ENCODE measurements at regions not wholly inside any gene's neighbourhood (a gene's known extent, or its start where the extent isn't known, plus 50 kb on each side); places are given as distances from the start of the nearest gene placed in this dataset.

- TF ChIP-seq POU2F2 (IDR thresholded peaks at IDR 0.05; ENCODE audit: low read depth, low read length) = no peak
- TF ChIP-seq POLR2AphosphoS5 (IDR thresholded peaks at IDR 0.05; ENCODE audit: low read depth, low read length) = no peak
- no peak for TF ChIP-seq TAF1 (IDR thresholded peaks at IDR 0.05; ENCODE audit: low read depth, low read length)
- no peak for TF ChIP-seq POLR2A (IDR thresholded peaks at IDR 0.05; ENCODE audit: low read depth, low read length)
- no peak for TF ChIP-seq SPI1 (IDR thresholded peaks at IDR 0.05; ENCODE audit: low read depth, low read length)
- TF ChIP-seq PAX5 (IDR thresholded peaks at IDR 0.05; ENCODE audit: insufficient read depth, low read length, severe bottlenecking) = no peak
Measured at GRCh38 chr1:209241487-209241886, 342.0 kb upstream of the CAMK1G start.

All from GM12891 (cell line).